ENCODE measurements at regions not wholly inside any gene's neighbourhood (a gene's known extent, or its start where the extent isn't known, plus 50 kb on each side); places are given as distances from the start of the nearest gene placed in this dataset.
"Not testable (repeated sequence)": the region's sequence is repeated elsewhere in the genome, so short reads cannot be mapped to it uniquely, and the experiment has no call there.

DNA sequence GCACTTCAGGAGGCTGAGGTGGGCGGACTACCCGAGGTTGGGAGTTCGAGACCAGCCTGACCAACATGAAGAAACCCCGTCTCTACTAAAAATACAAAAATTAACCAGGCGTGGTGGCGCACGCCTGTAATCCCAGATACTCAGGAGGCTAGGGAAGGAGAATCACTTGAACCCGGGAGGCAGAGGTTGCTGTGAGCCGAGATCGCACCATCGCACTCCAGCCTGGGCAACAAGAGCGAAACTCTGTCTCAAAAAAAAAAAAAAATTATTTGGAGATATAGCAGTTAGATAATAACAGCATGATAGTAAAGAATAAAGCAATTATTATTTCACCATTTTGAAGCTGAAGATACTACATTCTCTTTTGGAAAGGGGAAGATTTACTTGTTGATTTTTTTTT is 345.9 kb upstream of the SPATA31A3 start:
- H2BK5ac ChIP-seq (ENCODE audit: low read depth, low read length, poor library complexity, severe bottlenecking); H2BK20ac ChIP-seq (ENCODE audit: low read depth, low read length); in situ Hi-C loops (cut with MboI; ENCODE audit: low sequenced_read_pairs); H3K14ac ChIP-seq (replicated peaks; ENCODE audit: low read depth, low read length); H3K18ac ChIP-seq (ENCODE audit: low read depth, low read length); H3K4ac ChIP-seq (ENCODE audit: low read depth, low read length); H3K23ac ChIP-seq (ENCODE audit: low read depth, low read length); H3K27me3 ChIP-seq (ENCODE audit: control insufficient read depth, insufficient read depth, low read length); H3K27ac ChIP-seq (ENCODE audit: insufficient read depth, low read length); H3K9ac ChIP-seq (ENCODE audit: low read depth, low read length); H3K4me2 ChIP-seq (ENCODE audit: low read depth, low read length); H3K9me3 ChIP-seq (ENCODE audit: control insufficient read depth, insufficient read depth, low read length); H3K4me1 ChIP-seq (ENCODE audit: control insufficient read depth, insufficient read depth, low read length); H4K8ac ChIP-seq (ENCODE audit: low read depth in 2 of 2, low read length in 2 of 2); H3K56ac ChIP-seq (ENCODE audit: extremely low read depth, insufficient read depth, low read length); H2AK9ac ChIP-seq (replicated peaks; ENCODE audit: low read depth, low read length, poor library complexity); ATAC-seq (ENCODE audit: low read depth); H2BK120ac ChIP-seq (ENCODE audit: low read depth, low read length); H2BK15ac ChIP-seq (ENCODE audit: low read depth, low read length); H4K20me1 ChIP-seq (ENCODE audit: insufficient read depth, low read length); DNase-seq; H4K91ac ChIP-seq (ENCODE audit: insufficient read depth, low read depth, low read length); dilution Hi-C loops (cut with HindIII; ENCODE audit: low sequenced_read_pairs, unreplicated experiment); intact Hi-C loops (cut with micrococcal nuclease); H3K79me1 ChIP-seq (ENCODE audit: low read depth in 1 of 2, low read length in 2 of 2); H3K36me3 ChIP-seq (ENCODE audit: control insufficient read depth, insufficient read depth, low read length); CTCF ChIA-PET; H2AFZ ChIP-seq (replicated peaks; ENCODE audit: low read length, poor library complexity); H3K9me1 ChIP-seq (ENCODE audit: insufficient read depth, low read length); POLR2A ChIA-PET (ENCODE audit: unreplicated experiment); H3K4me3 ChIP-seq (ENCODE audit: insufficient read depth, low read depth, low read length); H2AK5ac ChIP-seq (ENCODE audit: low read depth, low read length); BruUV-seq (replicated peaks); H4K5ac ChIP-seq (ENCODE audit: low read depth, low read length): not testable (repeated sequence)
- WGBS, 2 experiments (ENCODE audit: extremely low coverage in 2 of 2, insufficient read length in 1 of 2) = no CpG with 5 or more reads among the region's 12 CpGs

DNA sequence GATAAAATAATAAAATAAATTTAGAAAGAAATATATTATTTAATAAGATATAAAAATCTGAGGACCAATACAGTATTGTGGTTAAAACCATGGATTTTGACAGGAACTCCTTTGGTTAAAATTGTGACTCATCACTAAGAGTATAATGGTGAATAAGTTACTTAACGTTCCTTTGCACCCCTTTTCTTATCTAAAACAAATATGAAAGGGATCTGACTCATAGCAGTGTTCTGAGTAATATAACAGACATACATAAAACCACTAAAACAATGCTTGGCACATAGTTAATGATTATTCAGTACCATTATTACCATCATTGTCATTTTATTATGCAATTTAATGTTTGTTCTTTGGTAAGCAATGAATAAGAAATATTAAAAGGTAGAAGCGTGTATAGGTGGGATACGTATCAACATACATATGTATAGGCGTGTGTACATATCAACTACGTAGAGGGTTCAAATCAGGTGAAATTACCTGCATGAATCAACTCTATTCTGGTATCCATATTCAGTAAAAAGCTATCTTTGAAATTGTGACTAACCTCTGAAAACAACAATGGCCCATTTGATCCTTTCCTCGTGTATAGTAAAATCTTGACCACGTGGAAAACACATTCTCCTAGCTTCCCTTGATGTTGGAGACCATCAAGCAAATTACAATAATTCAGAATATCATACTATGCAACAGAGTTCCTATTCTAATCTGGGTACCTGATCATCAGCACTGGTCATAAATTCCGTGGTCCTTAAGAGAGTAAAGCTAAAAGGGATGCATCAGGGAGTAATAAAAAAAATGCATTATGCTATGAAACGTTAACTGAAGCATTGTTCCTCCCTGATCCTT is 342.6 kb upstream of the SPATA31A3 start:
- H3K4ac ChIP-seq (ENCODE audit: low read depth, low read length); H2BK5ac ChIP-seq (ENCODE audit: low read depth, low read length, poor library complexity, severe bottlenecking); H3K27me3 ChIP-seq (ENCODE audit: control insufficient read depth, insufficient read depth, low read length); H2BK20ac ChIP-seq (ENCODE audit: low read depth, low read length); POLR2A ChIA-PET (ENCODE audit: unreplicated experiment); BruUV-seq (replicated peaks); H3K9me3 ChIP-seq (ENCODE audit: control insufficient read depth, insufficient read depth, low read length); in situ Hi-C loops (cut with MboI; ENCODE audit: low sequenced_read_pairs); H3K4me1 ChIP-seq (ENCODE audit: control insufficient read depth, insufficient read depth, low read length); CTCF ChIA-PET; H2AK9ac ChIP-seq (replicated peaks; ENCODE audit: low read depth, low read length, poor library complexity); H3K4me3 ChIP-seq (ENCODE audit: insufficient read depth, low read depth, low read length); ATAC-seq (ENCODE audit: low read depth); H2BK15ac ChIP-seq (ENCODE audit: low read depth, low read length); H4K5ac ChIP-seq (ENCODE audit: low read depth, low read length); H3K14ac ChIP-seq (replicated peaks; ENCODE audit: low read depth, low read length); H3K36me3 ChIP-seq (ENCODE audit: control insufficient read depth, insufficient read depth, low read length); H4K91ac ChIP-seq (ENCODE audit: insufficient read depth, low read depth, low read length); H2AK5ac ChIP-seq (ENCODE audit: low read depth, low read length); H4K20me1 ChIP-seq (ENCODE audit: insufficient read depth, low read length); H3K56ac ChIP-seq (ENCODE audit: extremely low read depth, insufficient read depth, low read length); H3K27ac ChIP-seq (ENCODE audit: insufficient read depth, low read length); H3K9me1 ChIP-seq (ENCODE audit: insufficient read depth, low read length); H3K9ac ChIP-seq (ENCODE audit: low read depth, low read length); H2AFZ ChIP-seq (replicated peaks; ENCODE audit: low read length, poor library complexity); DNase-seq; H3K18ac ChIP-seq (ENCODE audit: low read depth, low read length); H2BK120ac ChIP-seq (ENCODE audit: low read depth, low read length); H3K79me1 ChIP-seq (ENCODE audit: low read depth in 1 of 2, low read length in 2 of 2); H4K8ac ChIP-seq (ENCODE audit: low read depth in 2 of 2, low read length in 2 of 2); dilution Hi-C loops (cut with HindIII; ENCODE audit: low sequenced_read_pairs, unreplicated experiment); H3K23ac ChIP-seq (ENCODE audit: low read depth, low read length); H3K4me2 ChIP-seq (ENCODE audit: low read depth, low read length); intact Hi-C loops (cut with micrococcal nuclease): not testable (repeated sequence)
- no CpG with 5 or more reads among the region's 9 CpGs for WGBS, 2 experiments (ENCODE audit: extremely low coverage in 2 of 2, insufficient read length in 1 of 2)
